ENCODE measurements at regions not wholly inside any gene's neighbourhood (a gene's known extent, or its start where the extent isn't known, plus 50 kb on each side); places are given as distances from the start of the nearest gene placed in this dataset.

GRCh38 chr14:22407033-22407432 is 182.0 kb downstream of the DAD1 start:
- ATAC-seq (no peak), DNase-seq (no peak)

DNA sequence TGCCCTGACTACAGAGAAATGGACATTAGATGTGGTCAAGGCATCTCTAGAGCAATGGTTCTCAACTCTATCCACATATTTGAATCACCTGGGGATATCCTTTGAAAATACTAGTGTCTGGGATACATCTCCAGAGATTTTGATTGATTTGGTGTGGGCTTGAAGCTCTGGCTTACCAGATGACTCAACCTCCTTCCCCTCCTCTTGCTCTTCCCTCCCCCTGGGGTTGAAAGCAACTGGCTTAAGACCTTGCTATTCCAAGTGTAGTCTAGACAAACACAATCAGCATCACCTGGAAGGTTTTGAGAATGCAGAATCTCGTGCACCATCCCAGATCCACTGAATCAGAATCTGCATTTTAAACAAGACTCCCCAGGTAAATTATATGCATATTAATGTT is 183.8 kb downstream of the DAD1 start:
- DNase-seq (no peak), ATAC-seq (no peak)
- intact Hi-C loops (cut with DNase I), result no loop called here

More at GRCh38 chr14:22407033-22407432, 182.0 kb downstream of the DAD1 start:
- intact Hi-C loops (cut with DNase I), result no loop called here

GRCh38 chr14:22403296-22403695 is 185.7 kb downstream of the DAD1 start:
- ATAC-seq (no peak), DNase-seq (no peak)
- intact Hi-C loops (cut with DNase I), result no loop called here

- DNase-seq (no peak), ATAC-seq (peak; percentile 38 to 63)
- intact Hi-C loops (cut with DNase I), result no loop called here
Observed at GRCh38 chr14:22400655-22401259, 188.3 kb downstream of the DAD1 start.

- DNase-seq, result no peak
- no peak for ATAC-seq
- intact Hi-C loops (cut with DNase I), result no loop called here
Observed at GRCh38 chr14:22399776-22400175, 189.2 kb downstream of the DAD1 start.

DNA sequence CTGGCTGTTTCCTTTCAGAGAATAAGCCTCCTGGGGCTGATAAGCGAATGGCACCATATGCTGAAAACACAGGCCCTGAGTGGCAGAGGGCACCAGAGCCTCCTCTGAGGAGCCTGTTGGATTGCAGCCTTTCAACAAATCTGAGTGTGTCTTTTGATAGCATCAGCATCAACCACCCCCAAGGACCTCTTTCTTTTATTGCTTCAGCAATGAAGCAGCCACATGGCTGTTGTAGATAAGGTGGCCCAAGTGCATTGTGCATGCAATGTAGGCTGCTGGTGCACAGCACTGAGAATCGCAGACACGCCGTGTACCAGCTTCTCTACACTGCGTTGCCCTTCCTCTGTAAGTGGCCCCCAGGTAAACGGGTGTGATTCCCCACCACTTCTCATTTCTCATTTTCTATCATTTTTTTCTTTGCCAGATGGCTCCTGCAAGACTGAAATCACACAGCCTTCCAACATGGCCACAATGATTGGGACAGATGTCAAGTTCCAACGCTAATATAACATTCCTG is 191.7 kb downstream of the DAD1 start:
- no peak for ATAC-seq
- no peak for DNase-seq
- intact Hi-C loops (cut with DNase I), result no loop called here

- DNase-seq (no peak), ATAC-seq (no peak)
- intact Hi-C loops (cut with DNase I), result no loop called here
Observed at GRCh38 chr14:22395803-22396202, 193.2 kb downstream of the DAD1 start.

- intact Hi-C loops (cut with DNase I), result loop anchor here (5.0 kb wide), 4 partner anchors 78 to 458 kb away; no protein-coding TSS in a partner anchor
- ATAC-seq (no peak), DNase-seq (no peak)
Observed at GRCh38 chr14:22394616-22395015, 194.4 kb downstream of the DAD1 start.

GRCh38 chr14:22393796-22394195 is 195.2 kb downstream of the DAD1 start:
- intact Hi-C loops (cut with DNase I), result loop anchor here (5.0 kb wide), 4 partner anchors 79 to 459 kb away; no protein-coding TSS in a partner anchor

DNA sequence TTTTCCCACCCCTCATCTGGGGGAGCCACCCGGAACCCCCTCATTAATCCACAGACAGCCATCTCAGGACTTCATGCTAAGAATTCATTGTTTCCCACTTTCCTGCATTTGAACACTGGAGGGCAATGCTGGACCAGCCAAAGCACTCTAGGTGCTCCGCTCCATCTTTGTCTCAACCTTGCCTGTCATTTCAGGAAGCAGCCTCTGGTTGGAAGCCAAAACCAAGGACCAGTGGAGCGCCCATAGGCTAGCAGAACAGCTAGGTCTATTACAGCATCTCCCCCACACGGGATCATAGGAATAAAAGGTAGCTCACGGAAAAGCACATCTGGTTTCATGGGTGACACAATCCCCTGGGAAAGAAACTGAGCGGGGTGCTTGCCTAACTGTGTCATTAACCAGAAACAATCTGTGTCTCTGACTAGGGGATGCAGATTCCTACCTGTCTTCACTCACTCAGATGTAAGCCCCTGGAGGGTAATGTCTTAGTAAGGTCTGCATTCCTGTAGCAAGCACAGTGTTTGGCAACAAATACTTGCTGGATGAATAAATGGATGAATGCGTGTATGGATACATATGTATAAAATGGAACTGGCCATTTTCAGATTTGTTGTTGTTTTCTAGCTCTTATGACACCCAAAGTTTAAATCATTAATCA is 197.0 kb downstream of the DAD1 start:
- intact Hi-C loops (cut with DNase I), result loop anchor here (1.0 to 5.0 kb wide), 6 partner anchors 80 to 460 kb away; no protein-coding TSS in a partner anchor
- ATAC-seq, result peak; percentile 86 to 87

More at GRCh38 chr14:22393796-22394195, 195.2 kb downstream of the DAD1 start:
- DNase-seq, result no peak
- no peak for ATAC-seq

DNA sequence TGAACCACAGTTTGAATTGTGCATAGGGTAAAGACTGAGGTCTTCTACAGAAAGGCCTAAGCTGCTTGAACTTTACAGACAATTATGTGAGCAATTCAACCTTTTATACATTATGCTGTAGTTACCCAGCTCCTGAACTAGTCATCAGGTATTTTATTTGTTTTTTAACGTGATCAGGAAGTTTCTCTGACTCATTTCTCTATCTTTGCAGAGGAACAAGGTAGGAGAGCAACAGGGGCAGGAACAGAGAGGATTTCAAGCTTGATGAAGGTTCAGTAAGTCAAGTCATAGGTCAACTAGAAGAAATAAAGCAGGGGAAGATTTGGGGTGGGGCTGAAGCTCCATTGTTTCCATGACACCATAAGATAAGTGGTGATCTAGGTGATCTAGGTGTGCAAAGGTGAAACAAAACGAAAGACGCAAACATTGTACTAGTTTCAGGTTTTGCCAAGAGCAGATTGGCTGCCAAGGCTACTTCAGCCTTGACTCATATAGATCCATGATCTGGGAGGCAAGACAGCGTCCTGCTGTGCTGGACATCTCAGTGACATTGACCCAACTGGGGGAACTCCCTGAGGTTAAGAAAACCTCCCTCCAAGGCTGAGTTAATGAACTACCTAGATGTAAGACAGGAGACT is 198.1 kb downstream of the DAD1 start:
- ATAC-seq, result no peak
- intact Hi-C loops (cut with DNase I), result loop anchor here (2.0 to 5.0 kb wide), 5 partner anchors 81 to 461 kb away; no protein-coding TSS in a partner anchor

More for the DNA sequence above, 197.0 kb downstream of the DAD1 start:
- peak; percentile 62 for DNase-seq

DNA sequence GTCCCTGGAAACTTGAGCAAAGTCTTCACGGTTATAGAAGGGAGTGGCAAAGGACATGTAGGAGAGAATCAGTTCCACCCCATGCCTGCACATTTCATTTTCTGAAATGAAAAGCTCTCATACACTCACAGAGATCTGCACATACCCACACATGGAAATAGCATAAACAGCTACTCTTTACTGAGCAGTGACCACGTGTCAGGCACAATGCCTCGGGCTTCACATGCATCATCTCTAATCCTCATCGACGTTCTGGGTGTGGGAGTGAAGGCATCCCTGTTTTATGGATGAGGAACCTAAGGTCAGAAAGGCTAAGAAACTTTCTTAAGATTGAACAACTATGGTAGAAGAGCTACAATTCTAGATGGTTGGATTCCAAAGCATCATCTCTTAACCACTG is 198.8 kb downstream of the DAD1 start:
- no peak for ATAC-seq
- no peak for DNase-seq
- intact Hi-C loops (cut with DNase I), result loop anchor here (2.0 to 5.0 kb wide), 5 partner anchors 82 to 462 kb away; no protein-coding TSS in a partner anchor

More for the DNA sequence above, 198.1 kb downstream of the DAD1 start:
- no peak for DNase-seq

DNA sequence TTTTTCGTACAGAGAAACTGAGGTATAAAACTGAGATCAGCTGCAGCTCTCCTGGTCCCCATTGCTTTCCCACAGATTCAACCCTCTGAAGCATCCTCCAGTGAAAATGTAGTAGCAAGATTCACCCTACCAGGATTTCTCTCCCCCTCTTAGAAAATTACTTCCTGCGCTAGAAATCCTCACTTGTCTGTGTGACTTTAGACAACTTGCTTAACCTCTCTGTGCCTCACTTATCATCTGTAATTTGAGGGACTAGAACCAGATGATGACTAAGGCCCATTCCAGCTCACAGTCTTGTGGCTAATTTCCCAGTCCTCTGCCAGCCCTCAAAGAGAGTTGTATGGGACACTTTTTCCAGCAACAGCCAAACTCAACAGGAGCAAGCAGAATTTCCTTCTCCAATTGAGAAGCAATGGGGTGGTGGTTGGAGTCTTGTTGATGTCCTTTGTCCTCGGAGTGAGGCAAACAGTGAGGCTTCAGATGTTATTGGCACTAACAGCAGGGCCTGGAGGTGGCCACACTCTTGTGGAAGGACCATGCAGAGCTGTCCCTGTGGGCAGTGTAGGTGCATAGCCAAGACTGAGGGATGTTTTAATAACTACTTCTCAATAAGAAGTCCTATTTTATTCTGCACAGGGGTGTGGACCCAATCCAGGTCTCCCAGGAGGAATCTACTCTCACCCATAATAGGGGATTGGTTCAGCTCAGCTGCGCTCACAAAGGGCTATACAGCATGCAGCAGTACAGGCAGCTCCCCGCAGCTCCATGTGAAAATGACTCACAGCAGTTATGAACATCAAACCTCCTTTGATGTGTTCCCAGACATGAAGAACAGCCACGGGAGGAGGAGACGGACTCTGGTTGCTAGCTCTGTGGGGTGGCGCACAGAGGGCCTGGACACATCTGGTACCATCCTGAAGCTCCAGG is 200.1 kb downstream of the DAD1 start:
- no peak for ATAC-seq
- intact Hi-C loops (cut with DNase I), result loop anchor here (2.0 to 10.0 kb wide), 3 partner anchors 84 to 463 kb away; partner anchors contain the start of gene SLC7A7 (in 1 of the 2)
- no peak for DNase-seq

DNA sequence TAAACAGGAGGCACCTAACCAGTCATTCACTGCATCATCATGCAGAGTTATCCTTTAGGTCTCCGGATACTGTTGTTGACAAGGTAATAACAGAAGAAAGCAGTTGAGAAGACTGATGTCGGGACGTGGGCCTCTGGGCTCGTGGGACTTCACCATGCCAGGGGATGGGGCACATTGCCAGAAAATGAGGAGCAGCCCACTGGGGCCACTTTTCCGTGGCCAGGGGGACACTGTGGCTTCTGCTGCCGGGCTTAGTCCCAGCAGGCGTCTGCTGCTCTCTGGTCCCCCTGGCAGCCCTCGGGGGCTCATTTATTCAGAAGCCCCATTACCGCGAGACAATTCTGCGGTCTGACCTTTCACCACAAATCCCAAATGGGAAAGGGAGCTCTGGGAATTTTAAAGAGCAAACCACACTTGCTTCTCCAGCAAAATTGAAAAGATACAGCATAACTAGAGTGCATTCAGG is 201.2 kb downstream of the DAD1 start:
- ATAC-seq (no peak), DNase-seq (no peak)
- intact Hi-C loops (cut with DNase I), result loop anchor here (2.0 to 10.0 kb wide), 3 partner anchors 85 to 464 kb away; partner anchors contain the start of gene SLC7A7 (in 1 of the 2)

GRCh38 chr14:22386924-22387775 is 201.9 kb downstream of the DAD1 start:
- peak; percentile 66 for DNase-seq
- intact Hi-C loops (cut with DNase I), result loop anchor here (5.0 to 10.0 kb wide), 2 partner anchors 428 to 465 kb away; partner anchors contain the start of gene SLC7A7 (in 1 of the 2)

GRCh38 chr14:22384974-22385526 is 204.0 kb downstream of the DAD1 start:
- ATAC-seq (no peak), DNase-seq (no peak)
- intact Hi-C loops (cut with DNase I), result loop anchor here (5.0 to 10.0 kb wide), 2 partner anchors 430 to 467 kb away; partner anchors contain the start of gene SLC7A7 (in 1 of the 2)

More at GRCh38 chr14:22386924-22387775, 201.9 kb downstream of the DAD1 start:
- ATAC-seq, result peak; percentile 52 to 60

DNA sequence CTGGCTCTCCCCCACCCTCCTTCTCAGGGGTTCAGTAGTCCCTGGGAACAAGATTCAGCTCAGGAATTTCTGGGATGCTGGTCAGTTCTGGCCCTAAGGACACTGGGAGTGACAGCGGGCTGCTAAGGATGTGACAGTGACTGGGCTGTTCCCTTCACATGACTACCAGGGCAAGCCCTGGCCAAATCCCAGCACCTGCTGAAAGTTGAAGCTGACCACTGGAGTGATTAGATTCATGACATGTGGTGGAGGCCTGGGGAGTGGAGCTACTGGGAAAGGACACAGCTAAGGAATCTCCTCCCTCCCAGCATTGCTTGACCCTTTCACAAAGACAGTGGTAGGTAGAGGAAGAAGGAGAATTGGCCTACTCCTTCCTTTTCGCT is 204.9 kb downstream of the DAD1 start:
- intact Hi-C loops (cut with DNase I), result loop anchor here in 1 of 2 donors (10.0 kb wide), 1 partner anchor 431 kb away; the partner anchor contains the start of gene SLC7A7
- ATAC-seq, result no peak

More for the DNA sequence above, 204.9 kb downstream of the DAD1 start:
- no peak for DNase-seq
